OCI-LY1 (cell line): ENCODE measurements at regions not wholly inside any gene's neighbourhood (a gene's known extent, or its start where the extent isn't known, plus 50 kb on each side); places are given as distances from the start of the nearest gene placed in this dataset.

Source experiments
- H2AFZ ChIP-seq: fragments of 200-600 bp; sonication (generic), shearing (Covaris generic); 2 replicates; pipeline ENCODE4 v1.6.0; 2014; ENCODE audit warnings: antibody characterized with exemption, mild to moderate bottlenecking, low read length
- H3F3A ChIP-seq: fragments of 200-600 bp; sonication (generic), shearing (Covaris generic); 2 replicates; pipeline ENCODE4 v1.6.0; 2014; ENCODE audit warnings: mild to moderate bottlenecking, antibody characterized with exemption, low read length, moderate library complexity; ENCODE audit not compliant: insufficient read depth
- H3K27ac ChIP-seq: fragments of 200-600 bp; sonication (generic); 2 replicates; pipeline ENCODE4 v1.5.1; 2014; ENCODE audit warnings: low read length, mixed run types, mild to moderate bottlenecking, low read depth; ENCODE audit not compliant: poor library complexity, severe bottlenecking
- H3K27me3 ChIP-seq: fragments of 200-600 bp; sonication (generic); 2 replicates; pipeline ENCODE4 v1.6.0; 2014; ENCODE audit warnings: antibody characterized with exemption, mild to moderate bottlenecking, low read length, moderate library complexity; ENCODE audit not compliant: insufficient read depth
- H3K36me3 ChIP-seq: fragments of 200-600 bp; sonication (generic); 2 replicates; pipeline ENCODE4 v1.6.1; 2014; ENCODE audit warnings: mild to moderate bottlenecking, antibody characterized with exemption, low read length, moderate library complexity, mixed read lengths; ENCODE audit not compliant: insufficient read depth
- H3K4me1 ChIP-seq: fragments of 200-600 bp; sonication (generic); 2 replicates; pipeline ENCODE4 v1.5.1; 2014; ENCODE audit warnings: mild to moderate bottlenecking, low read length, moderate library complexity; ENCODE audit not compliant: insufficient read depth, severe bottlenecking
- H3K4me2 ChIP-seq: fragments of 200-600 bp; sonication (generic), shearing (Covaris generic); 2 replicates; pipeline ENCODE4 v1.6.1; 2014; ENCODE audit warnings: low read length
- H3K4me3 ChIP-seq: fragments of 200-600 bp; sonication (generic); 2 replicates; pipeline ENCODE4 v1.5.1; 2014; ENCODE audit warnings: low read length, low read depth, mild to moderate bottlenecking, mixed read lengths; ENCODE audit not compliant: poor library complexity, severe bottlenecking
- H3K79me2 ChIP-seq: fragments of 200-600 bp; shearing (Covaris generic); 2 replicates; pipeline ENCODE4 v1.6.1; 2016; ENCODE audit warnings: mixed run types, low read length, mixed read lengths; ENCODE audit not compliant: insufficient read depth
- H3K9ac ChIP-seq: fragments of 200-600 bp; sonication (generic), shearing (Covaris generic); 2 replicates; pipeline ENCODE4 v1.6.1; 2014; ENCODE audit warnings: mild to moderate bottlenecking, low read length, mixed read lengths
- H3K9me2 ChIP-seq: fragments of 200-600 bp; sonication (generic), shearing (Covaris generic); 2 replicates; pipeline ENCODE4 v1.6.1; 2014; ENCODE audit warnings: low read depth, mild to moderate bottlenecking, low read length, mixed read lengths
- H3K9me3 ChIP-seq: fragments of 200-600 bp; shearing (Covaris generic); 2 replicates; pipeline ENCODE4 v1.6.1; 2014; ENCODE audit warnings: low read length, mixed read lengths
- H4K20me1 ChIP-seq: fragments of 200-600 bp; sonication (generic), shearing (Covaris generic); 2 replicates; pipeline ENCODE4 v1.6.0; 2016; ENCODE audit warnings: mild to moderate bottlenecking, low read length; ENCODE audit not compliant: insufficient read depth
- EZH2 ChIP-seq: fragments of 200-600 bp; sonication (generic), shearing (Covaris generic); IDR thresholded peaks from 2 replicates; pipeline ENCODE4 v1.8.0; 2017; ENCODE audit warnings: borderline replicate concordance, mixed run types, mild to moderate bottlenecking, antibody characterized with exemption, low read length, moderate library complexity, mixed read lengths
- TF ChIP-seq, protein P1 (sequence below): fragments of 200-600 bp; sonication (generic), shearing (Covaris generic); IDR thresholded peaks from 2 replicates; pipeline ENCODE4 v1.5.1; 2017; ENCODE audit warnings: mild to moderate bottlenecking, antibody characterized with exemption, low read length, moderate library complexity, mixed read lengths

DNA sequence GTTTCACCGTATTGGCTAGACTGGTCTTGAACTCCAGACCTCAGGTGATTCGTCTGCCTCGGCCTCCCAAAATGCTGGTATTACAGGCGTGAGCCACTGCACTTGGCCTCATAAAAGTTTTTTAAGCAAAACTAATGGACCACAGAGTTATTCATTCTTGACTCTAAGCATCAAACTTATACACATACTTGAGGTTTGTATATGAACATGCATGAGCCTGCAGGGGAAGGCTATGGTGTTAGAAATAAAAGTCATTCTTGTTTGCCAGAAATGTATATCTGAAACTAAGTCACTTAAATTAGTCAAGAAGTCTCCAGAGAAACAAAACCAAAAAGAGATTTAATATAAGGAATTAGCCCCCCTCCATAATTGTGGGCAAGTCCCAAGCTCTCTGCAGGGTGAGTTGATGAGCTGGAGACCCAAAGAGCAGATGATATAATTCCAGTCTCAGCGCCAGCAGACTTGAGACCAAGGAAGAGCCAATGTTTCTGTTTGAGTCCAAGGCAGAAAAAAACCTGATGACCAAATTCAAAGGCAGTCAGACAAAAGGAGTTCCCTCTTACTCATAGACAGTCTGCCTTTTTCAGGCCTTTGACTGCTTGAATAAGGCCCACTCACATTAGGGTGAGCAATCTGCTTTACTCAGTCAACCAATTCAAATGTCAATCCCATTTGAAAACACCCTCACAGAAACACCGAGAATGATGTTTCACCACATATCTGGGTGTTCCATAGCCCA lies 69.0 kb upstream of the DSG1 start:
- Histone ChIP-seq H3K27me3 (no peaks in the 10 kb centered on the region), H3K9me2 (no peaks in the 10 kb centered on the region), H3K4me2 (no peak overlapping the region), H3K4me1 (no peaks in the 10 kb centered on the region), H3K27ac (no peak overlapping the region), H2AFZ (no peak overlapping the region), H4K20me1 (no peaks in the 10 kb centered on the region), H3K36me3 (no peaks in the 10 kb centered on the region), H3K9ac (no peak overlapping the region), H3K4me3 (no peak overlapping the region), H3K9me3 (no peaks in the 10 kb centered on the region), H3F3A (no peaks in the 10 kb centered on the region), H3K79me2 (no peaks in the 10 kb centered on the region)
- TF ChIP-seq, protein P1, sequence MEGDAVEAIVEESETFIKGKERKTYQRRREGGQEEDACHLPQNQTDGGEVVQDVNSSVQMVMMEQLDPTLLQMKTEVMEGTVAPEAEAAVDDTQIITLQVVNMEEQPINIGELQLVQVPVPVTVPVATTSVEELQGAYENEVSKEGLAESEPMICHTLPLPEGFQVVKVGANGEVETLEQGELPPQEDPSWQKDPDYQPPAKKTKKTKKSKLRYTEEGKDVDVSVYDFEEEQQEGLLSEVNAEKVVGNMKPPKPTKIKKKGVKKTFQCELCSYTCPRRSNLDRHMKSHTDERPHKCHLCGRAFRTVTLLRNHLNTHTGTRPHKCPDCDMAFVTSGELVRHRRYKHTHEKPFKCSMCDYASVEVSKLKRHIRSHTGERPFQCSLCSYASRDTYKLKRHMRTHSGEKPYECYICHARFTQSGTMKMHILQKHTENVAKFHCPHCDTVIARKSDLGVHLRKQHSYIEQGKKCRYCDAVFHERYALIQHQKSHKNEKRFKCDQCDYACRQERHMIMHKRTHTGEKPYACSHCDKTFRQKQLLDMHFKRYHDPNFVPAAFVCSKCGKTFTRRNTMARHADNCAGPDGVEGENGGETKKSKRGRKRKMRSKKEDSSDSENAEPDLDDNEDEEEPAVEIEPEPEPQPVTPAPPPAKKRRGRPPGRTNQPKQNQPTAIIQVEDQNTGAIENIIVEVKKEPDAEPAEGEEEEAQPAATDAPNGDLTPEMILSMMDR, result no peak
- TF ChIP-seq EZH2, result no peak

DNA sequence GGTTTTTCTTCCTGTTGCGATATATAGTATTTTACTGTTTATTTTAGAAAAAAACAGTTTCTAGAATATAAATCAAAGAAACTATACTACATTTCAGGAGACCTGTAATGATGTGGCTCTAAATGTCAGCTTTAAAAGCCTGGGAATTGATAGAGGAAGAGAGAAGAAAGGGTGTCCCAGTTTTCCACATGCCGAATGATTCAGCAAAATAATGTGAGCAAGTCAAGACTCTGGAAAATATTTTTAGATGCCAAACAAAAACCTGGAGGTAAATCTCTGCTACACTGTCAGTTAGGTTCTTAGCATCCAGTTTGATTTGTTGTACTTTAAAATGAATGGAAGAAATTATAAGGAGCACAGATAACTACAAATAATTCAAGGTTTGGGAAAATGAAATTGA lies 67.1 kb upstream of the DSG1 start:
- Histone ChIP-seq H3K9ac (no peak overlapping the region), H3K9me2 (no peaks in the 10 kb centered on the region), H3K79me2 (no peaks in the 10 kb centered on the region), H3K4me2 (no peak overlapping the region), H4K20me1 (no peaks in the 10 kb centered on the region), H3K9me3 (no peaks in the 10 kb centered on the region), H3K4me3 (no peak overlapping the region), H3K4me1 (no peaks in the 10 kb centered on the region), H3K27ac (no peak overlapping the region), H2AFZ (no peak overlapping the region), H3F3A (no peaks in the 10 kb centered on the region), H3K36me3 (no peaks in the 10 kb centered on the region), H3K27me3 (no peaks in the 10 kb centered on the region)
- TF ChIP-seq, protein P1, result no peak
- no peak for TF ChIP-seq EZH2

DNA sequence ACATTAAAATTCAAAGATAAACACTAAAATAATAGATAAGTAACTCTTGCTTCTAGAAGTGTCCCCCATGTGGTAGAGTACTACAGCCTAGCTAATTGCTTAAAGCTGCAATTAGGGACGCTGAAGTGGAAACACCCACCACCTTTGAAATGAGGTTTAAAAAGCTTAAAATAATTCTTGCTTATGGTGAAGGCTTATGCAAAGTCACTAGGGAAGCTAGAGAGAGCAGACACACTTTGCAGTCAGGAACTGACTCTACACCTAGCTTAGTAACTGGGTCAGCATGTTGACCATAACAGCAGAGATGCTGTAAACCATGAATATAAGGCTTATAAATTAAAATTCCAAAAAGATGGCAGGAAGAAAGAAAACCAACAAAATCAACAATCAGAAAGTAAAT lies 65.4 kb upstream of the DSG1 start:
- H3F3A ChIP-seq, result no peaks in the 10 kb centered on the region
- no peaks in the 10 kb centered on the region for H3K79me2 ChIP-seq
- no peak overlapping the region for H3K4me3 ChIP-seq
- H3K4me1 ChIP-seq, result no peaks in the 10 kb centered on the region
- no peaks in the 10 kb centered on the region for H3K27me3 ChIP-seq
- H3K27ac ChIP-seq, result no peak overlapping the region
- H4K20me1 ChIP-seq, result no peaks in the 10 kb centered on the region
- TF ChIP-seq, protein P1, result no peak
- no peak for TF ChIP-seq EZH2
- H2AFZ ChIP-seq, result no peak overlapping the region
- H3K9ac ChIP-seq, result no peak overlapping the region
- H3K36me3 ChIP-seq, result no peaks in the 10 kb centered on the region
- no peak overlapping the region for H3K4me2 ChIP-seq
- H3K9me2 ChIP-seq, result no peaks in the 10 kb centered on the region
- no peaks in the 10 kb centered on the region for H3K9me3 ChIP-seq
